ENCODE measurements at regions not wholly inside any gene's neighbourhood (a gene's known extent, or its start where the extent isn't known, plus 50 kb on each side); places are given as distances from the start of the nearest gene placed in this dataset.

DNA sequence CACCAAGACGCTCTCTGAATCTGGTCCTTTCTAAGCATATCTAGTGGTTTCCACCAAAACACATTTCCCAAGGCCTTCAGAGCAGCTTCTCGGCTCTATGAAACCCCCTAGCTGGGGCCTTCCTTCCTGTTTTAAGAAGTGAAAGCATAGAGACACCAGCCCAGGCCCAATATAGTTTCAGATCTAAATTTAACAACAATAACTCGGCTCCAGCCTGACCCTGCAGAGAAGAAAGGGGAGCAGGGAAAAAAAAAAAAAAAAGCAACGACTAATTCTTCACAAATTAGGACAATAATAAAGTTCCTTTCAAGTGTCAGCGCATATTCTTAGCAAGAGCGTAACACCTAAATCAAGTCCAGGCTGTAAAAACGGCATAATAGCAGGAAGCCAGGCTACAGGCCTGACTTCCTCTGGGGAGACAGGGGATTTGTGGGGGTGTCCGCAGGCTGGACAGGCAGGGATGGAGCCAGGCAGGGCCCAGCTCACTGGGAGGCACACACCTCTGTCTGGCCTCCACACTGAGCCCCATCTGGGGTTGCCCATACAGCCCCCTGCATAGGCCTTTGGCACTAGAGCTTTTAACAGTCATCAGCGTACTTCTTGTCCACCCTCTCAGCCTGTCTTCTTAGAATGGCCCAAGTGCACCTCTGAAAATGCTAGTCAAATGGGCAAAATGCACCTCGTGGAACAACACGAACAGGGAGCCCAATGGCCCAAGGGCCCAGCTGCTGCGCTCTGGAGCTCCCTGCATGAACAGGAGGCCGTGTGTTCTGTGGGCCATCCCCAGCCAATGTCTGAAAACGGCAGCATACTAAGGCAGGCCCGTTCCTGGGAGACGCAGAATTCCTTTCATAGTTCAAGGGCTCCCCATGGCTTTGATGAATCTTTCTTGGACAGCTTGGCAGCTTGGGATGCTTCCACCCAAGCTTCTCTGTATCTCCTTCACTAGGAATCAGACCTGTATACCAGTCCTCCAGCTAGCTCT is 772.9 kb downstream of the MED13L start:
- Mint-ChIP-seq H3K27me3 (no peaks in the 10 kb centered on the region), H3K27ac (no peak overlapping the region), H3K4me1 (ENCODE audit: low read depth) (peaks cover 11% of the 10 kb centered on the region), H3K4me3 (no peak overlapping the region), H3K9me3 (peaks cover 10% of the 10 kb centered on the region), H3K36me3 (ENCODE audit: low read depth) (no peaks in the 10 kb centered on the region)
- intact Hi-C loops (cut with micrococcal nuclease), result no loop called here

DNA sequence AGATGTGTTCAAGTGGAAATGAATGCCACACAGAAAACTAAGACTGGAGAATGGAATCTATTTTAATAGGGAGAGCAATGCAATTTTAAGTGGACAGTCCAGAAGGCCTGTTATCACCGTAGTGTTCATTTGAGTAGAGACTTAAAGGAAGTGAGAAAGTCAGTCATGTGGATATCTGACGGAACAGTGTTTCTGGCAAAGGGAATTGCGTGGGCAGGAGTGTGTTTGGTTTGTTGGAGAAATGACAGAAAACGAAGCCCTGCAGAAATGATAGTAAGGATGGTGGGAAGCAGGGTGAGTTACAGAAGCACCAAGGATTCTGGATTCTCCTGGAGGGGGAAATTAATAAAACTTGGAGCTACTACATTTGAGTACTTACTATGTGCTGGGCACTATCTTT is 776.6 kb downstream of the MED13L start:
- intact Hi-C loops (cut with micrococcal nuclease), result no loop called here
- Mint-ChIP-seq H3K36me3 (ENCODE audit: low read depth) (no peaks in the 10 kb centered on the region), H3K27ac (no peak overlapping the region), H3K9me3 (peaks cover 10% of the 10 kb centered on the region), H3K27me3 (no peaks in the 10 kb centered on the region), H3K4me1 (ENCODE audit: low read depth) (peaks cover 11% of the 10 kb centered on the region), H3K4me3 (no peak overlapping the region)

DNA sequence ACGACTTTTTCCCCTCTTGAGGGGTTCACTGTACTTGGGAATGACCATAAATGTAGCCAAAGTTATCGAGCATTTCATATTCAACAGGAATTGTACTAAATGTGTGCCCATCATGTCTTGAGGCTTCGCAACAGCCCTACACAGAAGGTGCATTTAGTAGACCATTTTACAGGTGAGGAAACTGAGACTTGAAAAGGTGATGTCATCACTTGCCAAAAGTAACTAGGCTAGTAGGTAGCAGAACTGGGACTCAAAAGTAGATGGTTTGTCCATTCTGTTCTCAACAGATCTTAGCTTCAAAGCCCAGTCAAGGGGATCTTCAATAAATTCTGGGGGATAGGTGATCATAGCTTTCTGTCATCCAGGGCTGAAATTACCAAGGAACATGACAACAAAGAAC is 782.2 kb downstream of the MED13L start:
- no peaks in the 10 kb centered on the region for H3K36me3 Mint-ChIP-seq (ENCODE audit: low read depth)
- no peaks in the 10 kb centered on the region for H3K4me1 Mint-ChIP-seq (ENCODE audit: low read depth)
- no peak overlapping the region for H3K4me3 Mint-ChIP-seq
- H3K27me3 Mint-ChIP-seq, result no peaks in the 10 kb centered on the region
- no peak overlapping the region for H3K27ac Mint-ChIP-seq
- intact Hi-C loops (cut with micrococcal nuclease), result no loop called here
- no peaks in the 10 kb centered on the region for H3K9me3 Mint-ChIP-seq

DNA sequence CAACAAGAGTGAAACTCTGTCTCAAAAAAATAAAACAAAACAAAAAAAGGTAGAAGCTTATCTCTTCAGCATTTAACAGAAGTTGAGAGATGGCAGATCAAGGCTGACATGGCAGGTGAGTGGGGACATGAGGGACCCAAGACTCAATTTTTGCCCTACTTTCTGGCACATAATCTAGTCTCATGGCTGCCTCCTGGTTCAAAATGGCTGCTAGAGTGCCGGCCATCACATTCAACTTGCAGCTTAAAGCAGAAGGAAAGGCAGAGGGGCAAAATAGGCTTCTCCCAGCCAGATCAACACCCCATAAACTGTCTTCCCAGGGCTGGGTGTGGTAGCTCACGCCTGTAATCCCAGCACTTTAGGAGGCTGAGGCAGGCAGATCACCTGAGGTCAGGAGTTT is 784.9 kb downstream of the MED13L start:
- H3K27ac Mint-ChIP-seq, result no peak overlapping the region
- H3K9me3 Mint-ChIP-seq, result no peaks in the 10 kb centered on the region
- no peaks in the 10 kb centered on the region for H3K27me3 Mint-ChIP-seq
- H3K36me3 Mint-ChIP-seq (ENCODE audit: low read depth), result no peaks in the 10 kb centered on the region
- H3K4me1 Mint-ChIP-seq (ENCODE audit: low read depth), result no peaks in the 10 kb centered on the region
- no peak overlapping the region for H3K4me3 Mint-ChIP-seq
- intact Hi-C loops (cut with micrococcal nuclease), result no loop called here

DNA sequence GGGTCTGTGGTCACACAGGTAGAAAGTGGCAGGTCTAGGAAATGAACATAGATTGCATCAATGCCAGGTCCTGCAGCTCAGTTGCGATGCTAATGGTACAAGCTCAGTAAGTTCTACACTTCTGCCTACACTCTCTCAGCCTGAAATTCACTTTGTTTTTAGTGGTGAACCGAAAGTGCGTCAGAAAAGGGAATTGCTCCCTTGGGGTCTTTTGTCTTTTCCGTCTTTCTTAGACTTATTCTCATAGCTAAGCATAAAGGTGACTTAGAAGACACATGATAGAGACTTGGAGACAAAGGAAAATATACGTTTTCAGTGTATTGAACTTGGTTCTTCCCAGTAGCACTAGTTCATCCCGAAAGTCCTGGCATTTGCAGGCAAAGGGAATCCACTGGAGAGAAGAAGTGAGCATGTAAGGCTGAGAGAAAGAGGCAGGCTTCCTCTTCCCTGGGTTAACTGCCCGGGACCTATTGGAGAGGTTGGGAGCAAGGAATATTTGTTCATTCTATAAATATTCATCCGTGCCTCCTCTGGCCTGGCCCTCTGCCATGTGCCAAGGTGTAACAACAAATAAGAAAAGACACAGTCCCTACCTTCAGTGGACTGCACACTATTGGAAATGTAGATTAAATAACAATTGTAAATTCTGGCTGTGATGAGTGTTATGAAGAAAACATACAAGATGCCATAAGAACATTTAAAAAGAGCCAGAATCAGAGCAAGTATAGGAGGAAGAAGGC is 785.8 kb downstream of the MED13L start:
- no peak overlapping the region for H3K27ac Mint-ChIP-seq
- no peak overlapping the region for H3K4me3 Mint-ChIP-seq
- H3K9me3 Mint-ChIP-seq, result no peaks in the 10 kb centered on the region
- H3K36me3 Mint-ChIP-seq (ENCODE audit: low read depth), result no peaks in the 10 kb centered on the region
- intact Hi-C loops (cut with micrococcal nuclease), result no loop called here
- H3K4me1 Mint-ChIP-seq (ENCODE audit: low read depth), result no peaks in the 10 kb centered on the region
- no peaks in the 10 kb centered on the region for H3K27me3 Mint-ChIP-seq

DNA sequence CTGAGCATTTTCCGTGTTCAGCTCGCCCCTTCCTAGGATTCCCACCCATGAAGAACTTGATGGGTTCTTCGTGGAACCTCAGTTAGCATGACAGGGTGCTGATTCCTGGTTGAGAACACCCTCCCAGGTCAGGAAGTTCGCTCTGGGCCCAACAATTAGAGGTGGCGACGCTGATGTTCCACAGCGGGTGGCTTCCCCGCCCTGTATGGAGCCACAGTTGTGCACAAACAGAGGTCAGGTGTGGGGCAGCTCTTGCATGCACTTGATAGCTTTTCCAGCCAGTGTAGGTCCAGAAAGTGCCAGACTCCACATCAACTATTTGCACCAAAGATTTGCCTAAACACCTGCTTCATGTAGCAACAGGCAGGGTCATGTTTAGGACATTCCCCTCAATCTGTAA is 788.2 kb downstream of the MED13L start:
- intact Hi-C loops (cut with micrococcal nuclease), result no loop called here
- no peaks in the 10 kb centered on the region for H3K36me3 Mint-ChIP-seq (ENCODE audit: low read depth)

DNA sequence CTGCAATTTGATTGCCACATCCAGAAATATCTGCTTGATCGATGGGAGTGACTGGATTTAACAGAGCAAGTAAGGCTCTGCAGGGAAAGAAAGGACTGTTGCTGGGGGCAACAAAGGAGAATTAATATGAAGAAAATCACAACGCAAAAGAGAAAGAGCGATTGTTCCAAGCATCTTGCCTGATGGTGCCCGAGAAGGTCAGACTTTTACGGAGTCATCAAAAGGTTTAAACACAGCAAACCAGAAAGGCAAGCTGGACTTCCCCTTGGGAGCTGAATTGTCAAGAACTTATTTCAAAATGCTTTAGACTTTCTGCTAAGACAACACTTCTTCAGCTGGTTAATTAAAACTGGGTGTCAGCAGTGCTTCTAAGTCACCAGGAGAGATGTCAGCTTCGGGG is 791.5 kb downstream of the MED13L start:
- intact Hi-C loops (cut with micrococcal nuclease), result no loop called here
- Mint-ChIP-seq H3K36me3 (ENCODE audit: low read depth) (no peaks in the 10 kb centered on the region), H3K9me3 (peaks cover under 1% of the 10 kb centered on the region), H3K27ac (no peak overlapping the region), H3K27me3 (no peaks in the 10 kb centered on the region), H3K4me3 (no peak overlapping the region), H3K4me1 (ENCODE audit: low read depth) (no peaks in the 10 kb centered on the region)

More for the DNA sequence above, 788.2 kb downstream of the MED13L start:
- H3K4me1 Mint-ChIP-seq (ENCODE audit: low read depth), result no peaks in the 10 kb centered on the region
- no peak overlapping the region for H3K4me3 Mint-ChIP-seq
- no peaks in the 10 kb centered on the region for H3K27me3 Mint-ChIP-seq
- H3K9me3 Mint-ChIP-seq, result no peaks in the 10 kb centered on the region
- no peak overlapping the region for H3K27ac Mint-ChIP-seq

DNA sequence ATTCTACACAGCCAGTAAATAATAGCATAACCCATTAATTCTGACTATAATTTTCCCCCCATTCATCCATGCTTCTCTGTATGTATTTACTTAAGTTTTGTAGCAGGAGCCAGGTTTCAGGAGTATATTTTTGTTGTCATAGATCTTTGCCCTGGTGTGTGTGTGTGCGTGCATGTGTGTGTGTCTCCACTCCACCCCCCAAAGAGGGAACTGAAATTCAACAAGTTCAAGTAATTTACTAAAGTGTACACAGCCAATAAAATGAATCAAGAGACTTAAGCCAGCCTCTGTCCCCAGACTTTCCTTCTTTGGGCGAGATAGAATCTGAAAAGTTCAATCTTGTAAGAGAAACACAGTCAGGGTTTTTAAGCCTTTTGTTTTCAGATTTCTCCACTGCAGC is 792.0 kb downstream of the MED13L start:
- Mint-ChIP-seq H3K36me3 (ENCODE audit: low read depth) (no peaks in the 10 kb centered on the region), H3K27ac (no peak overlapping the region), H3K9me3 (peaks cover 5% of the 10 kb centered on the region), H3K27me3 (no peaks in the 10 kb centered on the region), H3K4me3 (no peak overlapping the region), H3K4me1 (ENCODE audit: low read depth) (no peaks in the 10 kb centered on the region)
- intact Hi-C loops (cut with micrococcal nuclease), result no loop called here

DNA sequence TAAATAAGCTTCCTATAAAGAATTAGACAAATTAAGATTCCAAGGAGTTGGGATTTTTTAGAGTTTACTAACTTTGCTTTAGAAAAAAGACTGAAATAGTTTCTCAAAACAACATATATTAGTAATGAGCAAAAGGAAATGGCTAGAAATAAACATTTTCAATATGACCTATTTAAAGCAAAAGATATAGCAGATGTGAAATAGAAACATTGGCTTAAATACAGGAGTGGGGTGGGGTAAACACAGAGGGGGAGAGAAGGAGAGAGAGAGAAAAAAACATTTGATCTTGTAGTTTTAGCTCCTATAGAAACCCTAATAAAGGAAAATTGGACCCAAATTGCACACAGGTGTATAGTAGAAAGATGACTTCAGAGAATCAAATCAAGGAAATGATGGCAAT is 794.5 kb downstream of the MED13L start:
- intact Hi-C loops (cut with micrococcal nuclease), result no loop called here
- Mint-ChIP-seq H3K36me3 (ENCODE audit: low read depth) (no peaks in the 10 kb centered on the region), H3K4me1 (ENCODE audit: low read depth) (no peaks in the 10 kb centered on the region), H3K9me3 (peaks cover 6% of the 10 kb centered on the region), H3K27ac (no peak overlapping the region), H3K27me3 (no peaks in the 10 kb centered on the region), H3K4me3 (no peak overlapping the region)

DNA sequence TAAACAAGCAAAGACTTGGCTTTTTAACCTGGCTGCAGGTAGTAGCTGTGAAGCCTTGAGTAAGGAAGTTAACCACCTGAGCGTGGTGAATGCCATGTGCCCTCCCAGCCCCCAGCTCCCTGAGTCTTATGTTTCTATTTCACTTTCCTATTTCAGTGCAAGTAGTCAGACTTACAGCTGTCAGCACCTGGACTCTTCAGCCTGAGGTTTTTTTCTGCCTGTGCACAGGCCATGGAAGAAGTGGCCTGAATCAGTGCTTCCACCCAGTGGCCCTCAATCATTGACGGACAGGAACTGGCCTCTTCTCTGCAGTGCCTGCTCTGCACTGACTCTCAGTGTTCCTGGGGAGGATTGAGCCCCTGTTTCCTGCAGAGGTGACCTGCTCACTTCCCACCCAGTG is 796.4 kb downstream of the MED13L start:
- Mint-ChIP-seq H3K9me3 (peaks cover 6% of the 10 kb centered on the region), H3K4me1 (ENCODE audit: low read depth) (no peaks in the 10 kb centered on the region), H3K4me3 (no peak overlapping the region), H3K36me3 (ENCODE audit: low read depth) (no peaks in the 10 kb centered on the region), H3K27ac (no peak overlapping the region), H3K27me3 (no peaks in the 10 kb centered on the region)
- intact Hi-C loops (cut with micrococcal nuclease), result no loop called here

DNA sequence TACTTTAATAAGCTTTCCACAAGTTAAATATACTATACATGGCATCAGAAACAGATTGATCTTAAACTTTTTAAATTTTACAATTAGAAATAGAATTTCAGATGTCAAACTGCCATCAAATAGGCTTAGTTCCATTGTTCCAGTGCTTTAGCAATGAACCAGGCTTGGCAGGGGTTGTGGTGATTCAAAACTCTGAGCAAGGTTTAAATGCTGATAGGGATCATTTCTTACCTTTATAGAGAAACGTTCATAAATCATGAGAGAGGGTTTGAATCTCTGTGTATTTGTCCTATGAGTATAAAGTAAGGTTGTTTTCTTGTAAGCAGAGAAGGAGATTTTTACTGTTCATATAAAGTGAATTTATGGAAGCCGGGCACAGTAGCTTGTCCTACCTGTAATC is 794.5 kb upstream of the TBX3 start:
- Mint-ChIP-seq H3K27me3 (no peaks in the 10 kb centered on the region), H3K36me3 (ENCODE audit: low read depth) (no peaks in the 10 kb centered on the region), H3K4me3 (no peak overlapping the region), H3K27ac (no peak overlapping the region), H3K4me1 (ENCODE audit: low read depth) (no peaks in the 10 kb centered on the region), H3K9me3 (peaks cover 6% of the 10 kb centered on the region)
- intact Hi-C loops (cut with micrococcal nuclease), result no loop called here

DNA sequence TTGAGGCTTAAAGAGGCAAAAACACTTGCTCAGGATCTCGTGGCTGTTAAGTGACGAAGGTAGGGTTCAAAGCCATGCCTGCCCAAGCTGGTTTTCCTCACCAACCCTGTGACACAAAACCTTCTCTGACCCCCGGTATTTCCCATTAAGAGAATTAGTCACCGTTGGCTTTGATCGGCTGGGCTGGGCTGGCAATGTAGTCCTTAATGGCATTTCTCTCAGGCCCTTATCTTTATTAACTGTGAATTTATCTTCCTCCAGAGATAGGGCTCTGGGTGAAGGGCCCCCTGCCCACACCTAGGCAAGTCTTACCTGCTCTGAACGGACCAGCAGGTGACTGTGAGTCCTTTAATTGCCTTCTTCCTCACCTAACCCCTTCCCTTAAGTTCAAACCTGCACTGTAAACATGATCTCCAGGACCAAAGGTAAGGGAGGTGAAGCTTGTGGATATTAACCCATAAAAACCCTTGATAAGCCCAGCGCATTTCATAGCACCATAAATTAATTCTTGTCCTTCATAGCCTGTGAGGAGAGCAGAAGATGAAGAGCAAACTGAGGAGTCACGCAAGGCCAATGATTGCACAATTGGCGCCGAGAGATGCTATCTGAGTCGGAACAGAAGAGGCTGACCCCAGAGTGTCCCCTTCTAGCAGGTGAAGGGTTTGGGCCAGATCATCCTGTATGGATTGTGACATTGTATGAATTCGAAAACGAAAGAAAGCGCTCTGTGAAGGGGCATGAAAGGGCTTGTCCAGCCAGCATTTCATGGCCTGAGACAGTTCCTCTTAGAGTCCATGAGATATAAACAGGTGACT is 790.8 kb upstream of the TBX3 start:
- H3K27ac Mint-ChIP-seq, result no peak overlapping the region
- H3K4me3 Mint-ChIP-seq, result no peak overlapping the region
- no peaks in the 10 kb centered on the region for H3K9me3 Mint-ChIP-seq
- no peaks in the 10 kb centered on the region for H3K4me1 Mint-ChIP-seq (ENCODE audit: low read depth)
- H3K36me3 Mint-ChIP-seq (ENCODE audit: low read depth), result no peaks in the 10 kb centered on the region
- intact Hi-C loops (cut with micrococcal nuclease), result no loop called here
- no peaks in the 10 kb centered on the region for H3K27me3 Mint-ChIP-seq

DNA sequence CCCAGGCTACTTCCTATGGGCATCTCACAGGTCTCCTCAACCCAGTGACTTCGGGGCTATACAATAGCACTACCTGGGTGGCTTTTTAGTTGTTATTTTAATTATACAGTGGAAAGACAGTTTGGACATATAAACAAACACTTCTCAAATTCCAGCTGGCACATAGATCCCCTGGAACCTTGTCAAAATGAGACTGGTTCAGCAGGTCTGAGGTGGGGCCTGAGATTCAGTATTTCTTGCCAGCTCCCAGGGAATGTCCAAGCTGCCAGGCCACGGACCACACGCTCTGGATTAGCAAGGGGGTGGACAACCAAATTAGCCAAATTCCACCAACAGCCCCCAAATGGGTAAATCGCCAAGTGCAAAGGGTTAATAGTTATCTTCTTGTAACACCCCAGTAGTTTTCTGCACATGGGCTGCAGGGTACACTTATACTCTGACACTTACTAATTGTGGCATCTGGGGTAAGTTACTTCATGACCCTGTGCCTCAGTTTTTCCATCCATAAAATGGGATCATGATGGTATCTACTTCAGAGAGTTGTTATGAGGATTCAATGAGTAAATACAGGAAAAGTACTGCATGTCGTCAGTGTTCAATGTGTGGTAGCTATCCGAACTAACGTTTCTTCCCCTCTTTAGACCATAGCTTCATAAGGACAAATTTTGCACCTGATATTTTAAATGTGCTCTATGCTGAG is 789.4 kb upstream of the TBX3 start:
- intact Hi-C loops (cut with micrococcal nuclease), result no loop called here
- no peak overlapping the region for H3K4me3 Mint-ChIP-seq
- H3K27ac Mint-ChIP-seq, result no peak overlapping the region
- H3K36me3 Mint-ChIP-seq (ENCODE audit: low read depth), result no peaks in the 10 kb centered on the region
- H3K9me3 Mint-ChIP-seq, result no peaks in the 10 kb centered on the region
- H3K4me1 Mint-ChIP-seq (ENCODE audit: low read depth), result no peaks in the 10 kb centered on the region
- no peaks in the 10 kb centered on the region for H3K27me3 Mint-ChIP-seq

Data from dendritic cell treated with granulocyte-macrophage colony-stimulating factor and Interleukin-4, amounts not matched to agents 40 ng/mL and 50 ng/mL, for 4 days (primary cell).